ENCODE measurements at regions not wholly inside any gene's neighbourhood (a gene's known extent, or its start where the extent isn't known, plus 50 kb on each side); places are given as distances from the start of the nearest gene placed in this dataset.

- H3K4me1 Mint-ChIP-seq (ENCODE audit: low read depth): no peaks in the 10 kb centered on the region
- peaks cover 10% of the 10 kb centered on the region for H3K27me3 Mint-ChIP-seq
- DNase-seq: no peak
- no peak for ATAC-seq
- no peak overlapping the region for H3K27ac Mint-ChIP-seq
- no peak overlapping the region for H3K4me3 Mint-ChIP-seq
- ChIA-PET POLR2A (interaction anchor here (0.7 kb wide), 1 partner anchor 93 kb away, joined by 3 read pairs; no protein-coding TSS in a partner anchor), CTCF (no interaction called here)
- intact Hi-C loops (cut with micrococcal nuclease): no loop called here
- no peaks in the 10 kb centered on the region for H3K9me3 Mint-ChIP-seq
- TF ChIP-seq CTCF (IDR thresholded peaks at IDR 0.05): no peak
- H3K36me3 Mint-ChIP-seq (ENCODE audit: low read depth): no peaks in the 10 kb centered on the region
These were observed 765.4 kb upstream of the NR2F2 start for GRCh38 chr15:95565016-95565600.

- H3K27me3 Mint-ChIP-seq: peaks cover 10% of the 10 kb centered on the region
- no peak overlapping the region for H3K4me3 Mint-ChIP-seq
- H3K27ac Mint-ChIP-seq: no peak overlapping the region
- no peaks in the 10 kb centered on the region for H3K36me3 Mint-ChIP-seq (ENCODE audit: low read depth)
- ChIA-PET POLR2A (no interaction called here), CTCF (no interaction called here)
- no peaks in the 10 kb centered on the region for H3K4me1 Mint-ChIP-seq (ENCODE audit: low read depth)
- DNase-seq (no peak), ATAC-seq (no peak)
- H3K9me3 Mint-ChIP-seq: no peaks in the 10 kb centered on the region
- intact Hi-C loops (cut with micrococcal nuclease): no loop called here
- no peak for TF ChIP-seq CTCF (IDR thresholded peaks at IDR 0.05)
These were observed 764.8 kb upstream of the NR2F2 start for GRCh38 chr15:95565690-95566089.

DNA sequence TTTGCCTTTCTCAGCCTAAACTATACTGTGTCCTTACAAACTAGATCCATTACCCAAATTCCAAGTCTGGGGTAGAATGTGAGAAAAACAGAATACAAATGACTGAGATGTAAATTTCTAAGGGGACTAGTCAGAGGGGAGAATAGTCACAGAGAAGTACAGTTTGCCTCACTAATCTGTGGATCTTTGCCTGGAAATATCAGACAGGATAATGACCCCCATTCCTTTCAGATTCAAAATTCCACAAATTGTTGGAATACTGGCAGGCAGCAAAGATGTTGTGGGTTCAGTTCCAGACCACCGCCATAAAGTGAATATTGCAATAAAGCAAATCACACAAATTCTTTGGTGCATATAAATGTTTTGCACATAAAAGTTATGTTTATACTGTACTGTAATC lies 762.8 kb upstream of the NR2F2 start:
- TF ChIP-seq CTCF (IDR thresholded peaks at IDR 0.05): no peak
- POLR2A ChIA-PET: no interaction called here
- no peak for DNase-seq
- CTCF ChIA-PET: no interaction called here
- no peaks in the 10 kb centered on the region for H3K4me1 Mint-ChIP-seq (ENCODE audit: low read depth)
- no peak for ATAC-seq
- H3K27me3 Mint-ChIP-seq: peaks cover 7% of the 10 kb centered on the region
- intact Hi-C loops (cut with micrococcal nuclease): no loop called here
- H3K36me3 Mint-ChIP-seq (ENCODE audit: low read depth): no peaks in the 10 kb centered on the region
- peaks cover 8% of the 10 kb centered on the region for H3K9me3 Mint-ChIP-seq
- H3K27ac Mint-ChIP-seq: no peak overlapping the region
- H3K4me3 Mint-ChIP-seq: no peak overlapping the region

- no peaks in the 10 kb centered on the region for H3K36me3 Mint-ChIP-seq (ENCODE audit: low read depth)
These were observed 756.4 kb upstream of the NR2F2 start for GRCh38 chr15:95574053-95574452.

DNA sequence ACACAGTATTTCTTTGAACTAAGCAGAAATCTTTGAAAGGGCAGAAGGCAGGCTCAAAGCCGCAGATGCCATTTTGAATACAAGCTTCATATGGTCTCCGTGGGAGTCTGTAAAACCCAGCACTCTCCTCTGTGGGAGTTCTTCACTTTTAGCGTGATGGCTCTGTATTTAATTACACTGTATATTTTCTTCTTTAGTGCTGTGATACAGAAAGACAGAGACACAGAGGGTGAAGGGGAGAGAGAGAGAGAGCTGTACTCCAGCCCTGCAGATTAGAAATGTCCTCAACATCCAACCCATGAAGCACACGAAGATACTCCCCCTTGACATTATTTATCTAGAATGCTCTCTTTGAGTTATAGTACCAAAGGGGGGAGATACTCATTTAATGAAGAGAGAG lies 752.6 kb upstream of the NR2F2 start:
- intact Hi-C loops (cut with micrococcal nuclease): no loop called here
- ChIA-PET POLR2A (no interaction called here), CTCF (no interaction called here)
- DNase-seq (no peak), ATAC-seq (no peak)
- Mint-ChIP-seq H3K4me1 (ENCODE audit: low read depth) (no peaks in the 10 kb centered on the region), H3K4me3 (no peak overlapping the region), H3K27me3 (peaks cover 12% of the 10 kb centered on the region), H3K27ac (no peak overlapping the region), H3K36me3 (ENCODE audit: low read depth) (no peaks in the 10 kb centered on the region), H3K9me3 (no peaks in the 10 kb centered on the region)
- TF ChIP-seq CTCF (IDR thresholded peaks at IDR 0.05): no peak

More at GRCh38 chr15:95574053-95574452, 756.4 kb upstream of the NR2F2 start:
- POLR2A ChIA-PET: no interaction called here
- H3K4me1 Mint-ChIP-seq (ENCODE audit: low read depth): no peaks in the 10 kb centered on the region
- DNase-seq (no peak), ATAC-seq (no peak)
- peaks cover 12% of the 10 kb centered on the region for H3K27me3 Mint-ChIP-seq
- H3K4me3 Mint-ChIP-seq: no peak overlapping the region
- TF ChIP-seq CTCF (IDR thresholded peaks at IDR 0.05): no peak
- CTCF ChIA-PET: interaction anchor here (0.7 kb wide), 1 partner anchor 603 kb away, joined by 3 read pairs; no protein-coding TSS in a partner anchor
- H3K9me3 Mint-ChIP-seq: peaks cover 9% of the 10 kb centered on the region
- intact Hi-C loops (cut with micrococcal nuclease): no loop called here
- no peak overlapping the region for H3K27ac Mint-ChIP-seq

All from activated CD8-positive, alpha-beta T cell treated with anti-CD3 and anti-CD28 coated beads for 36 hours (primary cell).